ENCODE measurements at regions not wholly inside any gene's neighbourhood (a gene's known extent, or its start where the extent isn't known, plus 50 kb on each side); places are given as distances from the start of the nearest gene placed in this dataset.

GRCh38 chr11:134752964-134753770, 341.1 kb upstream of the B3GAT1 start:
- peaks cover 24% of the 10 kb centered on the region for H3K9me3 Mint-ChIP-seq
- ChIA-PET CTCF (no interaction called here), POLR2A (no interaction called here)
- no peak overlapping the region for H3K27ac Mint-ChIP-seq
- ATAC-seq: no peak
- TF ChIP-seq E2F1 (CRISPR knock-in tag; IDR thresholded peaks at IDR 0.05): no peak
- TF ChIP-seq JUN (CRISPR knock-in tag; IDR thresholded peaks at IDR 0.05): no peak
- no peak for TF ChIP-seq FOXP1 (CRISPR knock-in tag; IDR thresholded peaks at IDR 0.05; ENCODE audit: borderline replicate concordance)
- no peak for TF ChIP-seq PREB (CRISPR knock-in tag; IDR thresholded peaks at IDR 0.05; ENCODE audit: borderline replicate concordance)
- no peak for TF ChIP-seq ZNF263 (CRISPR knock-in tag; IDR thresholded peaks at IDR 0.05; ENCODE audit: low read depth)
- TF ChIP-seq IRF1 (CRISPR knock-in tag; IDR thresholded peaks at IDR 0.05): no peak
- no peak for TF ChIP-seq E2F4 (CRISPR knock-in tag; IDR thresholded peaks at IDR 0.05; ENCODE audit: borderline replicate concordance, low read depth)
- TF ChIP-seq OVOL2 (CRISPR knock-in tag; IDR thresholded peaks at IDR 0.05; ENCODE audit: borderline replicate concordance): no peak
- TF ChIP-seq ZNF425 (CRISPR knock-in tag; conservative IDR thresholded peaks at IDR 0.05): no peak
- TF ChIP-seq, protein P1, sequence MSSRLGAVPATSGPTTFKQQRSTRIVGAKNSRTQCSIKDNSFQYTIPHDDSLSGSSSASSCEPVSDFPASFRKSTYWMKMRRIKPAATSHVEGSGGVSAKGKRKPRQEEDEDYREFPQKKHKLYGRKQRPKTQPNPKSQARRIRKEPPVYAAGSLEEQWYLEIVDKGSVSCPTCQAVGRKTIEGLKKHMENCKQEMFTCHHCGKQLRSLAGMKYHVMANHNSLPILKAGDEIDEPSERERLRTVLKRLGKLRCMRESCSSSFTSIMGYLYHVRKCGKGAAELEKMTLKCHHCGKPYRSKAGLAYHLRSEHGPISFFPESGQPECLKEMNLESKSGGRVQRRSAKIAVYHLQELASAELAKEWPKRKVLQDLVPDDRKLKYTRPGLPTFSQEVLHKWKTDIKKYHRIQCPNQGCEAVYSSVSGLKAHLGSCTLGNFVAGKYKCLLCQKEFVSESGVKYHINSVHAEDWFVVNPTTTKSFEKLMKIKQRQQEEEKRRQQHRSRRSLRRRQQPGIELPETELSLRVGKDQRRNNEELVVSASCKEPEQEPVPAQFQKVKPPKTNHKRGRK (CRISPR knock-in tag; IDR thresholded peaks at IDR 0.05; ENCODE audit: borderline replicate concordance): no peak
- TF ChIP-seq FOXK1 (CRISPR knock-in tag; IDR thresholded peaks at IDR 0.05): no peak
- no peak for TF ChIP-seq USF2 (CRISPR knock-in tag; IDR thresholded peaks at IDR 0.05)
- H3K27me3 Mint-ChIP-seq (ENCODE audit: low read depth): peaks cover 73% of the 10 kb centered on the region
- no peak for DNase-seq (ENCODE audit: low spot score)
- no peak overlapping the region for H3K4me3 Mint-ChIP-seq
- peaks cover 15% of the 10 kb centered on the region for H3K36me3 Mint-ChIP-seq
- peaks cover 32% of the 10 kb centered on the region for H3K4me1 Mint-ChIP-seq

DNA sequence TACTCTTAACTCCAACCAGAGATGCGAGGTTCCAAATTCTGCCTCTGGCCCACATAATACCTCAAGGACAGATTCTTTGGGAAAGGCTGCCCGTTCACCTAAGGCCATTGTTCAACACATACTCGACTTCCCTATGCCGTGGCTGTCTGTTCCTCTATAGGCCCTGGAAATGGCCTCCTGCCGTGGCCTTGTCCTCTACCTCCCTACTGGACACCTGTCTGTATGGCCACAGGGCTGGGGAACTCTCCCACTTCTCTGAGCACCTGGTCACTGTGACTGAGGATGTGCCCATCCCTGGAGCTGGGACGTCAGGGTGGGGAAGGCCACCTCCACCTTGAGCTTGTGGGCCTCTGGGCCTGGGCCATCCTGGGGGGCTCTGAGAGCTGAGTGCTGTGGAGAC, 340.5 kb upstream of the B3GAT1 start:
- ChIA-PET CTCF (no interaction called here), POLR2A (no interaction called here)
- DNase-seq (ENCODE audit: low spot score) (no peak), ATAC-seq (no peak)
- H3K4me1 Mint-ChIP-seq: peaks cover 32% of the 10 kb centered on the region
- TF ChIP-seq ZNF671 (CRISPR knock-in tag; IDR thresholded peaks at IDR 0.05): no peak
- no peak for TF ChIP-seq E2F4 (CRISPR knock-in tag; IDR thresholded peaks at IDR 0.05; ENCODE audit: borderline replicate concordance, low read depth)
- H3K9me3 Mint-ChIP-seq: peaks cover 31% of the 10 kb centered on the region
- peaks cover 21% of the 10 kb centered on the region for H3K36me3 Mint-ChIP-seq
- H3K4me3 Mint-ChIP-seq: no peak overlapping the region
- H3K27ac Mint-ChIP-seq: no peak overlapping the region
- peaks cover 79% of the 10 kb centered on the region for H3K27me3 Mint-ChIP-seq (ENCODE audit: low read depth)

Data from WTC11 (cell line).